ENCODE measurements at regions not wholly inside any gene's neighbourhood (a gene's known extent, or its start where the extent isn't known, plus 50 kb on each side); places are given as distances from the start of the nearest gene placed in this dataset.

DNA sequence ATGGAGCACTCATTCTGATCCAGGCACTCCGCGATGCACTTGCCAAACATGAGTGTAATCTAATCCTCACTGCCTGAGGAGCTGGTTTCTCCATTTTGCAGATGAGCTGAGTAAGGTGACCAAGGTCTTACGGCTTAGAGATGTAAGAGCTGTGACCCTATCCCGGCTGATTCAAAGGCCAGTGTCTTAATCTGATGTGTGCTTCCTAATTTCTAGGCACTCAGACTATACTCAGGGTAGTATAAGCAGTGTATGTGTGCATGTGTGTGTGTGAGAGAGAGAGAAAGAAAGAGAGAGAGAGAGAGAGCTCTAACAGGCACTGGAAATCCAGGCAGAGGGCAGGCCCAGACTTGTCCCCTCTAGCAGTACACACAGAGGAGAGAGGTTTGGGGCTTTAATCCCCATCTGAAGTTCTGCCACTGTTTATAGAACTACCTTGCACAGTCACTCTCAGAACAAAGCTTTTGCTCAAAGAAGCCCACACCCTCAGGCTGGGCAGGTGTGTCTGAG, 188.2 kb downstream of the ZBTB18 start:
- TF ChIP-seq, protein P1, sequence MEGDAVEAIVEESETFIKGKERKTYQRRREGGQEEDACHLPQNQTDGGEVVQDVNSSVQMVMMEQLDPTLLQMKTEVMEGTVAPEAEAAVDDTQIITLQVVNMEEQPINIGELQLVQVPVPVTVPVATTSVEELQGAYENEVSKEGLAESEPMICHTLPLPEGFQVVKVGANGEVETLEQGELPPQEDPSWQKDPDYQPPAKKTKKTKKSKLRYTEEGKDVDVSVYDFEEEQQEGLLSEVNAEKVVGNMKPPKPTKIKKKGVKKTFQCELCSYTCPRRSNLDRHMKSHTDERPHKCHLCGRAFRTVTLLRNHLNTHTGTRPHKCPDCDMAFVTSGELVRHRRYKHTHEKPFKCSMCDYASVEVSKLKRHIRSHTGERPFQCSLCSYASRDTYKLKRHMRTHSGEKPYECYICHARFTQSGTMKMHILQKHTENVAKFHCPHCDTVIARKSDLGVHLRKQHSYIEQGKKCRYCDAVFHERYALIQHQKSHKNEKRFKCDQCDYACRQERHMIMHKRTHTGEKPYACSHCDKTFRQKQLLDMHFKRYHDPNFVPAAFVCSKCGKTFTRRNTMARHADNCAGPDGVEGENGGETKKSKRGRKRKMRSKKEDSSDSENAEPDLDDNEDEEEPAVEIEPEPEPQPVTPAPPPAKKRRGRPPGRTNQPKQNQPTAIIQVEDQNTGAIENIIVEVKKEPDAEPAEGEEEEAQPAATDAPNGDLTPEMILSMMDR (IDR thresholded peaks at IDR 0.05): no peak
- H3K4me1 ChIP-seq: no peaks in the 10 kb centered on the region
- no peak for DNase-seq (ENCODE audit: low spot score in 2 of 2)
- H3K27me3 ChIP-seq: no peaks in the 10 kb centered on the region
- no peak overlapping the region for H3K4me3 ChIP-seq
- no peaks in the 10 kb centered on the region for H3K36me3 ChIP-seq
- intact Hi-C loops (cut with DNase I): no loop called here
- no peak overlapping the region for H3K27ac ChIP-seq
- H3K9me3 ChIP-seq: no peaks in the 10 kb centered on the region

DNA sequence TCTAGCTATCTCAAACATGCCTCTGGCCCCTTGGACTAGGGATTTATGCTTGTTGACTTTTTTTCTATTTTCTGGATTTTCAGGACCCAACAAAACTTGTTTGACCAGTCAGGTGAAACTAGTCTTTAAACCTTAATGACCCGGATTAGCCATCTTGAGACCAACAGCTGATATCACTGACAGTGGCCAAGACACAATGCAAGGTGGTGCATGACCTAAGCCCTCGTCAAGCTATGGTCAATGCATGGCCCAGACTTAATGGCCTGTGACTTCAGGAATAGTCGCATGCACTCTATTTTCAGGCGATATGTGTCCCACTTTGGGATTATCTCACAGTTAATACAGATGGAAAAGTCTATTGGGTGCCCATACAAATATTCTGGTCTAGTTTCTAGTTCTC, 190.4 kb downstream of the ZBTB18 start:
- Histone ChIP-seq H3K4me3 (no peak overlapping the region), H3K4me1 (no peaks in the 10 kb centered on the region), H3K27ac (no peak overlapping the region), H3K9me3 (no peaks in the 10 kb centered on the region), H3K36me3 (no peaks in the 10 kb centered on the region), H3K27me3 (no peaks in the 10 kb centered on the region)
- intact Hi-C loops (cut with DNase I): no loop called here
- TF ChIP-seq, protein P1 (IDR thresholded peaks at IDR 0.05): no peak
- DNase-seq (ENCODE audit: low spot score in 2 of 2): no peak

DNA sequence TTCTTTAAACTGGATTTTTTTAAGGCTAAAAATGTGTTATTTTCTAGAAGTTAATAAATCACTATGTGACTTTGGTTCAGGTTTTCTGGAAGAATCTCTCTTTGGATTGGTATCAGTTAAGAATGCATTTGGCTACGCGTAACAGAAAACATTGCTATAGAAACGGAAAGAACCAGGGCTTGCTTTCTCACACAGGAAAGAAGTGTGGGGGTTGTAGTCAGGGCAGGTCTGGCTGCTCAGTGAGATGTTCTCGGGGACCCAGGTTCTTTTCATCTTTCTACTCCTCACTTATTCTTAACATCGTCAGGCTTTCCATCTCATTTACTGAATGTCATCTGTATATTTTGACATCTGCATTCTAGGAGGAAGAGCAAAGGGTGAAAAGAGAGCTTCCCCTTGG, 191.4 kb downstream of the ZBTB18 start:
- H3K36me3 ChIP-seq: no peaks in the 10 kb centered on the region
- intact Hi-C loops (cut with DNase I): no loop called here
- no peaks in the 10 kb centered on the region for H3K4me1 ChIP-seq
- H3K4me3 ChIP-seq: no peak overlapping the region
- H3K27me3 ChIP-seq: no peaks in the 10 kb centered on the region
- no peaks in the 10 kb centered on the region for H3K9me3 ChIP-seq
- no peak for DNase-seq (ENCODE audit: low spot score in 2 of 2)
- no peak overlapping the region for H3K27ac ChIP-seq
- TF ChIP-seq, protein P1 (IDR thresholded peaks at IDR 0.05): no peak

DNA sequence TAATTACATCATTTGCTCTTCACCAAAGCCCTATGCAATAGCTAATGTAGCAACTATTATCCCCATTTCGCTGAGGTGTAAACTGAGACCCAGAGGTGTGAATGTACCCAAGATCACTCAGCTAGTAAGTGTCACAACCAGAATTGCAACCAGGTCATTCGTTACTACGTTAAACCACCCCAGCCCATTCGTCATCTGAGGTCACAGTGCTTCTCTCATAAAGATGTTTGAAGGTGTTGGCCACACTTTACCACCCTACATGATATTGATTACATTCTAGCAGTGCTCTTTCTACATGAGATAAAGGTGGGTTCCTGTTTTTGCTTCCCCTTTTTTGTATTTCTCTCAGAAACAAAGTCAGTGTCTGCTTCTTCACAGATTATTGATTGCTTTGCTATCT, 195.3 kb downstream of the ZBTB18 start:
- TF ChIP-seq, protein P1 (IDR thresholded peaks at IDR 0.05): no peak
- Histone ChIP-seq H3K27ac (no peak overlapping the region), H3K27me3 (no peaks in the 10 kb centered on the region), H3K4me3 (no peak overlapping the region), H3K36me3 (no peaks in the 10 kb centered on the region), H3K4me1 (no peaks in the 10 kb centered on the region), H3K9me3 (no peaks in the 10 kb centered on the region)
- intact Hi-C loops (cut with DNase I): no loop called here
- no peak for DNase-seq (ENCODE audit: low spot score in 2 of 2)

DNA sequence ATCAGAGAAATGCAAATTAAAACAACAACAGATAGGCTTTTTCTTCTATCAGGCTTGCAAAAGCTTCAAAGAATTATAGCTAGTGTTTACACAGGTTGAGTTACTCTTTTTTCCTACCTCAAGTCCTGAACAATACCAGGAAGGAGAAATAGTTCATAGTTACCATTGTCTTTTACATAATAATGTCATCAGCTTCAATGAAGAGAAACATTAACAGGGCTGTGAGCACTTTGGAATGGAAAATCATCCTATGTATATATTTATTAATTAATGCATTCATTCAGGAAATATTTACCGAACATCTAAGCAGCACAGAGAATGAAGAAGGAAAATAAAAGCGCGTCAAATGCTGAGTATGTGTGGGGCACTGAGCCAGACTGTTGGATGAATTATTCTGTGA, 197.3 kb downstream of the ZBTB18 start:
- Histone ChIP-seq H3K27me3 (no peaks in the 10 kb centered on the region), H3K36me3 (no peaks in the 10 kb centered on the region), H3K4me1 (no peaks in the 10 kb centered on the region), H3K27ac (no peak overlapping the region), H3K9me3 (no peaks in the 10 kb centered on the region), H3K4me3 (no peak overlapping the region)
- DNase-seq (ENCODE audit: low spot score in 2 of 2): no peak
- intact Hi-C loops (cut with DNase I): no loop called here
- TF ChIP-seq, protein P1 (IDR thresholded peaks at IDR 0.05): no peak

DNA sequence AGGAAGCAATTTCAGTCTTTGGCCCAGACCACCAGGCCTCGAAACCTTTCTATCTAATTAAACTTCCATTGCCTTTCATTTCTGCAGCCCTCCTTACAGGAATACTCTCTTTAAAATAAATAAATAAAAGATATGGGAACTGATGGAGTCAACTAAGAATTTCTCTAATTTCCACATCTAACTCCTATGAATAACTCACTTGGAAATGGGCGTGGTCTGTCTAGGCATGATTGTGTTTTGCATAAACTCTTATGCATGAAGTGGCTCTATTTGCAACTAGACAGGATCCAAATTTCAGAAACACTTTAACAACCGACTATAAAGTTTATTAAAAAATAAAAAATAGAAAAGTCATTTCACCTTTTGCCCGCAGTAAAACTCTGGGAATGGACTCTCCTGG, 199.5 kb downstream of the ADSS2 start:
- Histone ChIP-seq H3K4me3 (no peak overlapping the region), H3K27me3 (no peaks in the 10 kb centered on the region), H3K36me3 (no peaks in the 10 kb centered on the region), H3K9me3 (peaks cover 0 to 5% of the 10 kb centered on the region in 2 donors), H3K27ac (no peak overlapping the region), H3K4me1 (no peaks in the 10 kb centered on the region)
- TF ChIP-seq, protein P1 (IDR thresholded peaks at IDR 0.05): no peak
- intact Hi-C loops (cut with DNase I): no loop called here
- no peak for DNase-seq (ENCODE audit: low spot score in 2 of 2)
